ENCODE measurements at regions not wholly inside any gene's neighbourhood (a gene's known extent, or its start where the extent isn't known, plus 50 kb on each side); places are given as distances from the start of the nearest gene placed in this dataset.

- TF ChIP-seq CTCF (conservative IDR thresholded peaks at IDR 0.05): no peak
- no peak for TF ChIP-seq ZFX (IDR thresholded peaks at IDR 0.05)
Measured at GRCh38 chr5:60368100-60368499, 331.9 kb downstream of the DEPDC1B start.

Measured in C4-2B (cell line).